ENCODE measurements at regions not wholly inside any gene's neighbourhood (a gene's known extent, or its start where the extent isn't known, plus 50 kb on each side); places are given as distances from the start of the nearest gene placed in this dataset.

DNA sequence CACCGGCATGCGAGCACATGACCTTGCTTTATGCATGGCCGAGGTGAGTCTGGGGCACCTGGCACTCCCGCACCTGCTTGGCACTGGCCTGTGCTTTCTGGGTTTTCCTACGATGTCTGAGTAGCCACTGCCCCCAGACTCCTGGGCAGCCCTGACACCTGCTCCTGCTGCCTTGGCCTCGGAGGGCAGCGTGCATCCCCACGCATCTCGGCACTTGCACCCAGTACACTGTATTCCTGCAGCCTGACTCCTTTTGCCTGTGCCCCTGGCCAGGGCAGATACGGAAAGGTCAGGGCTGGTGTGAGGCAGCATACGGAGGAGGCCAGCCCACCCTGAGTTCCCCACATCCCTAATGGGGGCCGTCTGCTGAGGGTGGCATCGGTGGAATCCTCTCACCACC is 340.6 kb downstream of the TEX29 start:
- ATAC-seq (no peak), DNase-seq (ENCODE audit: low spot score) (no peak)
- Mint-ChIP-seq H3K4me3 (no peak overlapping the region), H3K27me3 (ENCODE audit: low read depth) (peaks cover 2% of the 10 kb centered on the region; the same call in 1 of the 2 replicates), H3K9me3 (no peaks in the 10 kb centered on the region; the same call in 1 of the 2 replicates), H3K4me1 (peaks cover 21% of the 10 kb centered on the region), H3K27ac (no peak overlapping the region), H3K36me3 (no peaks in the 10 kb centered on the region)
- CTCF ChIA-PET = no interaction called here
- TF ChIP-seq, protein P1, sequence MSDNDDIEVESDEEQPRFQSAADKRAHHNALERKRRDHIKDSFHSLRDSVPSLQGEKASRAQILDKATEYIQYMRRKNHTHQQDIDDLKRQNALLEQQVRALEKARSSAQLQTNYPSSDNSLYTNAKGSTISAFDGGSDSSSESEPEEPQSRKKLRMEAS (CRISPR knock-in tag; IDR thresholded peaks at IDR 0.05) = no peak
- TF ChIP-seq NR1H2 (CRISPR knock-in tag; IDR thresholded peaks at IDR 0.05) = no peak
- no peak for TF ChIP-seq FOXP4 (CRISPR knock-in tag; IDR thresholded peaks at IDR 0.05)
- TF ChIP-seq TCF7 (CRISPR knock-in tag; IDR thresholded peaks at IDR 0.05; ENCODE audit: low read depth) = no peak
- TF ChIP-seq JAZF1 (CRISPR knock-in tag; IDR thresholded peaks at IDR 0.05) = no peak
- no peak for TF ChIP-seq HMGA2 (CRISPR knock-in tag; IDR thresholded peaks at IDR 0.05)
- TF ChIP-seq SMAD3 (CRISPR knock-in tag; IDR thresholded peaks at IDR 0.05; ENCODE audit: borderline replicate concordance) = no peak
- TF ChIP-seq ZNF232 (CRISPR knock-in tag; IDR thresholded peaks at IDR 0.05) = no peak
- TF ChIP-seq GRHL2 (CRISPR knock-in tag; IDR thresholded peaks at IDR 0.05; ENCODE audit: insufficient replicate concordance, severe bottlenecking) = no peak
- TF ChIP-seq NFATC4 (CRISPR knock-in tag; IDR thresholded peaks at IDR 0.05) = no peak
- TF ChIP-seq MYBL2 (CRISPR knock-in tag; IDR thresholded peaks at IDR 0.05) = no peak
- TF ChIP-seq MXD4 (CRISPR knock-in tag; IDR thresholded peaks at IDR 0.05; ENCODE audit: borderline replicate concordance) = no peak
- TF ChIP-seq, protein P2, sequence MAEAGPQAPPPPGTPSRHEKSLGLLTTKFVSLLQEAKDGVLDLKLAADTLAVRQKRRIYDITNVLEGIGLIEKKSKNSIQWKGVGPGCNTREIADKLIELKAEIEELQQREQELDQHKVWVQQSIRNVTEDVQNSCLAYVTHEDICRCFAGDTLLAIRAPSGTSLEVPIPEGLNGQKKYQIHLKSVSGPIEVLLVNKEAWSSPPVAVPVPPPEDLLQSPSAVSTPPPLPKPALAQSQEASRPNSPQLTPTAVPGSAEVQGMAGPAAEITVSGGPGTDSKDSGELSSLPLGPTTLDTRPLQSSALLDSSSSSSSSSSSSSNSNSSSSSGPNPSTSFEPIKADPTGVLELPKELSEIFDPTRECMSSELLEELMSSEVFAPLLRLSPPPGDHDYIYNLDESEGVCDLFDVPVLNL (CRISPR knock-in tag; IDR thresholded peaks at IDR 0.05; ENCODE audit: borderline replicate concordance, low read depth) = no peak
- TF ChIP-seq, protein P3, sequence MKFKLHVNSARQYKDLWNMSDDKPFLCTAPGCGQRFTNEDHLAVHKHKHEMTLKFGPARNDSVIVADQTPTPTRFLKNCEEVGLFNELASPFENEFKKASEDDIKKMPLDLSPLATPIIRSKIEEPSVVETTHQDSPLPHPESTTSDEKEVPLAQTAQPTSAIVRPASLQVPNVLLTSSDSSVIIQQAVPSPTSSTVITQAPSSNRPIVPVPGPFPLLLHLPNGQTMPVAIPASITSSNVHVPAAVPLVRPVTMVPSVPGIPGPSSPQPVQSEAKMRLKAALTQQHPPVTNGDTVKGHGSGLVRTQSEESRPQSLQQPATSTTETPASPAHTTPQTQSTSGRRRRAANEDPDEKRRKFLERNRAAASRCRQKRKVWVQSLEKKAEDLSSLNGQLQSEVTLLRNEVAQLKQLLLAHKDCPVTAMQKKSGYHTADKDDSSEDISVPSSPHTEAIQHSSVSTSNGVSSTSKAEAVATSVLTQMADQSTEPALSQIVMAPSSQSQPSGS (CRISPR knock-in tag; IDR thresholded peaks at IDR 0.05; ENCODE audit: borderline replicate concordance, low read depth) = no peak
- POLR2A ChIA-PET = no interaction called here

DNA sequence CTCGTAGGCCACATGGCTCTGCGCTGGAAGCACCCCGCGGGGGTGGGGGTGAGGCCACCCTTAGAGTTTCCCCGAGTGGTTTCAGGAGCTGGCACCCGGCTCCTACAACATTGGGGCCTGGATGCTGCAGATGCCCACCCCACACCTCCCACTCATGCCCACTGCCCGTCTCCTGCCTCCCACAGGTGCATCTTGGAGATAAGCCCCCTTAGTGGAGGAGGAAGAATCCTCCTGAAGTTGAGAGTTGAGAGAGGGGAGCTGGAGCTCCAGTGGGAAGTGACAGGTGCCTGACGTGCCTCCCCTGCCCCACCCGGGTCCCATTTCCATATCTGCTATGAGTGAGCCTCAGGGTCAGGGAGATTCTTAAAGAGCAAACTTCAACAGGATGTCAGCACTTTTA is 341.3 kb downstream of the TEX29 start:
- POLR2A ChIA-PET = no interaction called here
- no peaks in the 10 kb centered on the region; the same call in 1 of the 2 replicates for H3K9me3 Mint-ChIP-seq
- TF ChIP-seq ZNF232 (CRISPR knock-in tag; IDR thresholded peaks at IDR 0.05) = no peak
- peaks cover 2% of the 10 kb centered on the region; the same call in 1 of the 2 replicates for H3K27me3 Mint-ChIP-seq (ENCODE audit: low read depth)
- no peak overlapping the region for H3K4me3 Mint-ChIP-seq
- H3K27ac Mint-ChIP-seq = no peak overlapping the region
- no peak for DNase-seq (ENCODE audit: low spot score)
- no peaks in the 10 kb centered on the region for H3K36me3 Mint-ChIP-seq
- no peak for ATAC-seq
- peaks cover 21% of the 10 kb centered on the region for H3K4me1 Mint-ChIP-seq
- CTCF ChIA-PET = no interaction called here

DNA sequence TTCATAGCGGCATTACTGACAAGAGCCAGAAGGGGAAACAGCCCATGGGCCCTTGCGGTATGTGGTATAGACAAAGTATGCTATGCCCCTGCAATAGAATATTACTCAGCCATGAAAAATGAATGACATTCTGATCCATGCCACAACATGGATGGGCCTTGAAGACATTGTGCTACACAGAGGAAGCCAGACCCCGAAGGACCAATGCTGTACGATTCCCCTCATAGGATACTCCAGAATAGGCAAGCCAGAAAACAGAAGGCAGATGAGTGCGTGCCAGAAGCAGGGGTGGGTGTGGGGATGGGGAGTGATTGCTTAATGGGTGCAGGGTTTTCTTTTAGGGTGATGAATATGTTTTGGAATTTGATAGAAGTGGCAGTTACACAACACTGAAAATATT is 342.0 kb downstream of the TEX29 start:
- Mint-ChIP-seq H3K9me3 (no peaks in the 10 kb centered on the region; the same call in 1 of the 2 replicates), H3K4me1 (peaks cover 21% of the 10 kb centered on the region), H3K27ac (no peak overlapping the region), H3K36me3 (no peaks in the 10 kb centered on the region), H3K27me3 (ENCODE audit: low read depth) (peaks cover 2% of the 10 kb centered on the region; the same call in 1 of the 2 replicates), H3K4me3 (no peak overlapping the region)
- CTCF ChIA-PET = no interaction called here
- no peak for ATAC-seq
- DNase-seq (ENCODE audit: low spot score) = no peak
- TF ChIP-seq TCF7 (CRISPR knock-in tag; IDR thresholded peaks at IDR 0.05; ENCODE audit: low read depth) (no peak), CREB1 (CRISPR knock-in tag; IDR thresholded peaks at IDR 0.05) (no peak), ZBTB43 (CRISPR knock-in tag; IDR thresholded peaks at IDR 0.05) (no peak), NR3C1 (CRISPR knock-in tag; conservative IDR thresholded peaks at IDR 0.05; ENCODE audit: low read depth) (no peak), RELA (CRISPR knock-in tag; IDR thresholded peaks at IDR 0.05; ENCODE audit: borderline replicate concordance) (no peak), HMGA2 (CRISPR knock-in tag; IDR thresholded peaks at IDR 0.05) (no peak), USF2 (CRISPR knock-in tag; IDR thresholded peaks at IDR 0.05) (no peak), OVOL2 (CRISPR knock-in tag; IDR thresholded peaks at IDR 0.05; ENCODE audit: borderline replicate concordance) (no peak), NR1H2 (CRISPR knock-in tag; IDR thresholded peaks at IDR 0.05) (no peak)
- TF ChIP-seq, protein P4, sequence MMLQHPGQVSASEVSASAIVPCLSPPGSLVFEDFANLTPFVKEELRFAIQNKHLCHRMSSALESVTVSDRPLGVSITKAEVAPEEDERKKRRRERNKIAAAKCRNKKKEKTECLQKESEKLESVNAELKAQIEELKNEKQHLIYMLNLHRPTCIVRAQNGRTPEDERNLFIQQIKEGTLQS (CRISPR knock-in tag; conservative IDR thresholded peaks at IDR 0.05) = no peak
- TF ChIP-seq, protein P3 (CRISPR knock-in tag; IDR thresholded peaks at IDR 0.05; ENCODE audit: borderline replicate concordance, low read depth) = no peak
- POLR2A ChIA-PET = no interaction called here

All from WTC11 (cell line).